ENCODE measurements at regions not wholly inside any gene's neighbourhood (a gene's known extent, or its start where the extent isn't known, plus 50 kb on each side); places are given as distances from the start of the nearest gene placed in this dataset.

GRCh38 chr1:224846119-224846907 lies 83.2 kb upstream of the DNAH14 start:
- TF ChIP-seq CTCF (IDR thresholded peaks at IDR 0.05; ENCODE audit: low read length): no peak
- no peak for TF ChIP-seq EZH2 (IDR thresholded peaks at IDR 0.05; ENCODE audit: borderline replicate concordance, low read length)

All from OCI-LY1 (cell line).